Pancreas (tissue), 10 donors: ENCODE measurements at regions not wholly inside any gene's neighbourhood (a gene's known extent, or its start where the extent isn't known, plus 50 kb on each side); places are given as distances from the start of the nearest gene placed in this dataset.

ENCODE experiments used
- ATAC-seq, 4 donors: fragments of 200-7000 bp; cut with Tn5 transposase; one replicate each; pipeline versions ENCODE4 v1.8.0 to v1.9.1; 2020; ENCODE audit warnings: mild to moderate bottlenecking in 4 of 4, moderate library complexity in 4 of 4
- DNase-seq, 6 donors: peaks; one replicate each; pipeline ENCODE4 v3.0.0-alpha.2; 2020
- FAIRE-seq: peaks from 2 replicates; lab custom pipeline; 2012; peaks lifted over from hg19 to GRCh38; lab: Jason Lieb, UNC
- H3K27ac ChIP-seq, 4 donors: fragments of 200-600 bp; sonication (generic); 1 replicate in 3 of 4; 2 replicates in 1 of 4; pipeline versions ENCODE4 v1.5.0 to v1.8.0; 2020
- H3K27me3 ChIP-seq, 4 donors: fragments of 200-600 bp; one replicate each; pipeline ENCODE4 v1.8.0; 2021
- H3K36me3 ChIP-seq, 3 donors: fragments of 200-600 bp; sonication (generic) in 1 of 3; one replicate each; pipeline versions ENCODE4 v1.5.0 to v1.8.0; 2020 to 2021
- H3K4me1 ChIP-seq, 3 donors: fragments of 200-600 bp; one replicate each; pipeline ENCODE4 v1.8.0; 2021
- H3K4me3 ChIP-seq, 4 donors: fragments of 200-600 bp; sonication (generic) in 2 of 4; one replicate each; pipeline versions ENCODE4 v1.5.0 to v1.8.0; 2020 to 2021
- H3K9me3 ChIP-seq, 4 donors: fragments of 200-600 bp; one replicate each; pipeline ENCODE4 v1.8.0; 2021
- WGBS, 2 donors: extraction: QIAGEN DNeasy Blood & Tissue Kit; methylation state at CpG; one replicate each; pipeline ENCODE4 v1.1.7; 2013; 5-methylcytosine and 5-hydroxymethylcytosine counted together
- intact Hi-C, 3 donors: fragments of 100-400 bp; cut with DNase I; formaldehyde crosslinking; loops; one replicate each; pipeline versions ENCODE4 v1.11.1 to v1.14.2; 2022
- TF ChIP-seq, protein P1 (sequence below), 4 donors: fragments of 200-600 bp; sonication (generic) in 3 of 4; IDR thresholded peaks; one replicate each; pipeline versions ENCODE4 v1.5.0 to v1.8.0; 2021; ENCODE audit warnings: antibody characterized with exemption in 4 of 4
- donor health status: healthy with polysubstance abuse.
- donor health status: DM: no; HTN: no; CAD: no; lungs with moderate emphysema.
- donor health status: DM: no; HTN: no; CAD: no.
- donor health status: control.
- donor health status: control.
- donor health status: Bipolar disorder and iron deficiency.
- donor health status: DM: yes; HTN: yes; CAD: no.
- donor health status: DM: no; HTN: no; CAD: no.
- donor health status: DM: no; HTN: no; CAD: no.
- donor health status: DM: yes; HTN: yes; CAD: no.

DNA sequence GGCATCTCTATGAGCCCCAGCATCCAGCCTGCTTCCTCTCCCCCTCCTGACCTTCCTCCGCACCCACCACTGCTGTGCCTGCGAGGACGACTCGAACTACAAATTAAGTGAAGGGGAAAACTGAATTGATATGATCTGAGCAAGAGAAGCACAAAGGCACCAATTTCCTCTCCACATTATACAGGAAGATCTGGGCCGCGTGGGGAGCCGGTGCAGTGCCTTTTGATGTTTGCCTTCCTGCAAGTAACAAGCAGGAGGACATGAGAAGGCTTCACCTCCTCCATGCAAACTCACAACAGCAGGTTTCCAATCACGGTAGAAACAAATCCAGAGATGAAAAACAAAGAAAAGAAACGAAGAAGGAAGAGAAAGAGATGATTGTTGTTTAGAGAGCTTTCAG, 57.8 kb upstream of the MMP2 start:
- FAIRE-seq (no peak), DNase-seq (no peak), ATAC-seq (no peak)
- H3K4me3 ChIP-seq: no peak overlapping the region
- no peaks in the 10 kb centered on the region for H3K4me1 ChIP-seq
- no peaks in the 10 kb centered on the region for H3K36me3 ChIP-seq
- H3K27me3 ChIP-seq: peaks cover 0 to 7% (median 0%) of the 10 kb centered on the region in 4 donors
- TF ChIP-seq, protein P1, sequence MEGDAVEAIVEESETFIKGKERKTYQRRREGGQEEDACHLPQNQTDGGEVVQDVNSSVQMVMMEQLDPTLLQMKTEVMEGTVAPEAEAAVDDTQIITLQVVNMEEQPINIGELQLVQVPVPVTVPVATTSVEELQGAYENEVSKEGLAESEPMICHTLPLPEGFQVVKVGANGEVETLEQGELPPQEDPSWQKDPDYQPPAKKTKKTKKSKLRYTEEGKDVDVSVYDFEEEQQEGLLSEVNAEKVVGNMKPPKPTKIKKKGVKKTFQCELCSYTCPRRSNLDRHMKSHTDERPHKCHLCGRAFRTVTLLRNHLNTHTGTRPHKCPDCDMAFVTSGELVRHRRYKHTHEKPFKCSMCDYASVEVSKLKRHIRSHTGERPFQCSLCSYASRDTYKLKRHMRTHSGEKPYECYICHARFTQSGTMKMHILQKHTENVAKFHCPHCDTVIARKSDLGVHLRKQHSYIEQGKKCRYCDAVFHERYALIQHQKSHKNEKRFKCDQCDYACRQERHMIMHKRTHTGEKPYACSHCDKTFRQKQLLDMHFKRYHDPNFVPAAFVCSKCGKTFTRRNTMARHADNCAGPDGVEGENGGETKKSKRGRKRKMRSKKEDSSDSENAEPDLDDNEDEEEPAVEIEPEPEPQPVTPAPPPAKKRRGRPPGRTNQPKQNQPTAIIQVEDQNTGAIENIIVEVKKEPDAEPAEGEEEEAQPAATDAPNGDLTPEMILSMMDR (IDR thresholded peaks at IDR 0.05): no peak
- no peaks in the 10 kb centered on the region for H3K9me3 ChIP-seq
- WGBS, 2 donors: 43 to 48% methylated on average over 9 of the region's 9 CpGs
- intact Hi-C loops: no loop called here
- no peak overlapping the region for H3K27ac ChIP-seq

DNA sequence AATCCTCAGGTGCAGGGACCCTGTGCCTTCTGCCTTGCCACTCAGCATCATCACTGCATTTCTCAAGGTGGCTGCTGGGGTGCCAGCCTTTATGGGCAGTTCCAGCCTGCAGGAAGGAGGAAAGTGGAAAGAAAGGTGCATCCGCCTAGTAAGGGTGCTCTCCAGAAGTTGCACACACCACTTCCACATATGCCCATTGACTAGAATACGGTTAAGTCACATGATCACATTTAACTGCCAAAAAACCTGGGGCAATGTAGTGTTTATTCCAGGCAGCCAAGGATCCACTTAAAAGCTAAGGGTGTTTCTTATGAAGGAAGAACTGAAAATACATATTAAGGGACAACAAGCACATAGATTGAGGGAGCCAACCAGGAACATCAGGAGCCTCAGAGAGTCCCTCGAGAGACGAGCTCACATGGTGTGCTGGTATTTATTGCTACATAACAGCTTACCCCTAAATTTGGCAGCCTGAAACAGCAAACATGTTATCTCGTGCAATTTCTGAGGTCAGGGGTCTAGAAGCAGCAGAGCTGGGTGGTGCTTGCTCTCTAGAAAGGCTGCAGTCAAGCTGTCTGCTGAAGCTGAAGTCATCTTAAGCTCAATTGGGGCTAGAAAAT, 52.0 kb upstream of the MMP2 start:
- TF ChIP-seq, protein P1 (IDR thresholded peaks at IDR 0.05): no peak
- 69 to 78% methylated on average over 5 of the region's 5 CpGs for WGBS, 2 donors
- no peaks in the 10 kb centered on the region for H3K36me3 ChIP-seq
- ATAC-seq (no peak), DNase-seq (no peak), FAIRE-seq (no peak)
- intact Hi-C loops: no loop called here
- no peak overlapping the region for H3K27ac ChIP-seq
- no peak overlapping the region for H3K4me3 ChIP-seq
- no peaks in the 10 kb centered on the region for H3K4me1 ChIP-seq
- H3K9me3 ChIP-seq: no peaks in the 10 kb centered on the region
- H3K27me3 ChIP-seq: peaks cover 0 to 3% (median 0%) of the 10 kb centered on the region in 4 donors
